T-helper 17 cell (primary cell): ENCODE measurements at regions not wholly inside any gene's neighbourhood (a gene's known extent, or its start where the extent isn't known, plus 50 kb on each side); places are given as distances from the start of the nearest gene placed in this dataset.

Experiments
- ATAC-seq: fragments of 150-1000 bp; cut with Tn5 transposase; 2 replicates; pipeline ENCODE4 v1.10.0; 2021; ENCODE audit warnings: mild to moderate bottlenecking, moderate library complexity
- DNase-seq, 3 donors: peaks; one replicate each; pipeline versions ENCODE4 v3.0.0 to v3.0.0-alpha.2; 2020 to 2021
- H3K9me3 ChIP-seq: one replicate; pipeline ENCODE4 v1.7.0; 2013; ENCODE audit warnings: low read length, mild to moderate bottlenecking; ENCODE audit not compliant: control insufficient read depth, poor library complexity, severe bottlenecking
- H3K27ac Mint-ChIP-seq: one replicate; pipeline ENCODE4 v1.8.0; 2022; ENCODE audit warnings: mild to moderate bottlenecking, moderate library complexity, mixed read lengths
- H3K27me3 Mint-ChIP-seq: one replicate; pipeline ENCODE4 v1.8.0; 2022; ENCODE audit warnings: mixed read lengths
- H3K36me3 Mint-ChIP-seq: one replicate; pipeline ENCODE4 v1.8.0; 2022; ENCODE audit warnings: low read depth, mixed read lengths
- H3K4me1 Mint-ChIP-seq: one replicate; pipeline ENCODE4 v1.8.0; 2022; ENCODE audit warnings: mild to moderate bottlenecking, mixed read lengths
- H3K4me3 Mint-ChIP-seq: one replicate; pipeline ENCODE4 v1.8.0; 2022; ENCODE audit warnings: mild to moderate bottlenecking, moderate library complexity, mixed read lengths

GRCh38 chr14:44040561-44040960 is 466.5 kb downstream of the FSCB start:
- DNase-seq (no peak), ATAC-seq (no peak)
- no peaks in the 10 kb centered on the region for H3K9me3 ChIP-seq
- H3K4me3 Mint-ChIP-seq, result no peak overlapping the region
- H3K27ac Mint-ChIP-seq, result no peak overlapping the region
- no peaks in the 10 kb centered on the region for H3K27me3 Mint-ChIP-seq
- H3K4me1 Mint-ChIP-seq, result no peaks in the 10 kb centered on the region
- H3K36me3 Mint-ChIP-seq, result no peaks in the 10 kb centered on the region

- H3K27ac Mint-ChIP-seq, result no peak overlapping the region
- no peaks in the 10 kb centered on the region for H3K4me1 Mint-ChIP-seq
- H3K4me3 Mint-ChIP-seq, result no peak overlapping the region
- DNase-seq, result no peak
- ATAC-seq, result no peak
- no peaks in the 10 kb centered on the region for H3K36me3 Mint-ChIP-seq
- H3K9me3 ChIP-seq, result no peaks in the 10 kb centered on the region
- H3K27me3 Mint-ChIP-seq, result no peaks in the 10 kb centered on the region
These were observed 470.8 kb downstream of the FSCB start for GRCh38 chr14:44036248-44036647.

DNA sequence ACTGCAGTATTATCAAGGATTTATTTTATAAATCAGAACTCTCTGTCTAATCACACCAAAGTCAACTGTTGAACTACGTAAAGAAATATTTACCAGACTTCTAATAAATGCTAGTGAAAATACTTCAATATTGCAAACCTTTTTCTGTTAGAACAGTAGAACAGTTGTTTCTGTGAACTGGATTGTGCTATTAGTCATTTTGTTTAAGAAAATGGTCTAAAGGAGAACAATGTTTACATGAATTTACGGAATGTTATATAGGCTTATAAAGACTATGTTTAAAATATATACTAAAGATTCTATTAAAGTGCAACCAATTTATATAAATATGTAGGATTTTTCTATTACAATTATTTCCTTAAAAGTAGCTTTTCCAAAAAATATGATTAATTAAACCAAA is 471.4 kb downstream of the FSCB start:
- Mint-ChIP-seq H3K4me1 (no peaks in the 10 kb centered on the region), H3K4me3 (no peak overlapping the region), H3K36me3 (no peaks in the 10 kb centered on the region), H3K27me3 (no peaks in the 10 kb centered on the region), H3K27ac (no peak overlapping the region)
- DNase-seq (no peak), ATAC-seq (no peak)
- H3K9me3 ChIP-seq, result no peaks in the 10 kb centered on the region

- H3K36me3 Mint-ChIP-seq, result no peaks in the 10 kb centered on the region
- no peak for ATAC-seq
- no peak overlapping the region for H3K4me3 Mint-ChIP-seq
- no peak for DNase-seq
- H3K27me3 Mint-ChIP-seq, result no peaks in the 10 kb centered on the region
- no peaks in the 10 kb centered on the region for H3K9me3 ChIP-seq
- H3K4me1 Mint-ChIP-seq, result no peaks in the 10 kb centered on the region
- H3K27ac Mint-ChIP-seq, result no peak overlapping the region
These were observed 476.2 kb downstream of the FSCB start for GRCh38 chr14:44030831-44031383.

DNA sequence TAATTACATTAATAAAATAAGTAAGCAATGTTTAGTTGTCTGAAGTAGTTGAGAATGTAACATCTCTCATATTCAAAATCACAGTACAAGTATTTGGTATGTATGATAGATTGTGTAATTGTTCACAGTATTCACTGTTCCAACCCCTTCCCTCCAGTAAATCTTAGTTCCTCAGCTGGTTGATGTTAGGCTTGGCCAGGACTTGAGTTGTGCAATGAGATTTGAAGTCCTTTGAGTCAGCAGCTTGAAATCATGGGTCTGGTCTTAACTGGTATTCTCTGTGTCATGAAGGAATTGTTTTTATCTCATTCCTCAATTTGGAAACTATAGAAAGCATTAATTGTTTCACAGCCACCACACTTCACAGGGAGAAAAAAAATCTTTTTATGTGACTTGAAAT is 477.1 kb downstream of the FSCB start:
- no peaks in the 10 kb centered on the region for H3K36me3 Mint-ChIP-seq
- no peaks in the 10 kb centered on the region for H3K27me3 Mint-ChIP-seq
- H3K4me3 Mint-ChIP-seq, result no peak overlapping the region
- no peaks in the 10 kb centered on the region for H3K9me3 ChIP-seq
- H3K4me1 Mint-ChIP-seq, result no peaks in the 10 kb centered on the region
- ATAC-seq (no peak), DNase-seq (no peak)
- no peak overlapping the region for H3K27ac Mint-ChIP-seq

DNA sequence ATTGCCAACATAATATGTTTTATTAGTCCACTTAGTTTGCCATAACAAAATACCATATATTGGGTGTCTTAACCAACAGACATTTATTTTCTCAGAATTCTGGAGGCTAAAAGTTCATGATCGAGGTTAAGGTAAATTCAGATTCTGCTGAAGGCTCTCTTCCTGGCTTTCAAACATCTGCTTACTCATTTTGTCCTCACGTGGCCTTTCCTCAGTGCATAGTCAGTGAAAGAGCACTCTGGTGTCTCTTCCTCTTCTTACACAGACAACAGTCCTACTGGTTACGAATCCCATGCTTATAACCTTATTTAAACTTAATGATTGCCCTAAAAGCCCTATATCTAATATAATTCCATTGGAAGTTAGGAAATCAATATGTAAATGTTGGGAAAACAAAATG is 479.7 kb downstream of the FSCB start:
- DNase-seq (no peak), ATAC-seq (no peak)
- Mint-ChIP-seq H3K4me3 (no peak overlapping the region), H3K27me3 (no peaks in the 10 kb centered on the region), H3K27ac (no peak overlapping the region), H3K36me3 (no peaks in the 10 kb centered on the region), H3K4me1 (no peaks in the 10 kb centered on the region)
- H3K9me3 ChIP-seq, result no peaks in the 10 kb centered on the region

DNA sequence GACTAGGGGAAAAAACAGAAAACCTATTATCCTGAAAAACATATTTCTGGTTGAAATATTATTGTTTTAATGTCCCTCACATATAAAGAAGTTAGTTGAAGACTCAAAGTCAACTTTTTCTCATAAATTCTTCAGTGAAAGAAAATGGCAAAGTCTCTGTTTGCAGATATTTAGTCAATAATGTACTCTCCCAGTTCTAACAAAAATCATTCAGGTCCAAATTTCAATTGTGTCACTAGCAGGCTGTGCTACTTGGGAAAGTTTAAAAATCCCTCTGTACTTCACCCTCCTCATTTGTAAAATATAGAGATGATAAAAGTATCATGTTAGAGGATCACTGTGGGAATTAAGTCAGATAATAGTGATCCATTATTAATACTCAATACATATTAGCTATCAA is 496.5 kb downstream of the FSCB start:
- Mint-ChIP-seq H3K27me3 (no peaks in the 10 kb centered on the region), H3K36me3 (no peaks in the 10 kb centered on the region), H3K27ac (no peak overlapping the region), H3K4me3 (no peak overlapping the region), H3K4me1 (no peaks in the 10 kb centered on the region)
- DNase-seq (no peak), ATAC-seq (no peak)
- peaks cover 2% of the 10 kb centered on the region for H3K9me3 ChIP-seq

- peaks cover 2% of the 10 kb centered on the region for H3K9me3 ChIP-seq
- Mint-ChIP-seq H3K4me1 (no peaks in the 10 kb centered on the region), H3K27ac (no peak overlapping the region), H3K4me3 (no peak overlapping the region), H3K36me3 (no peaks in the 10 kb centered on the region), H3K27me3 (no peaks in the 10 kb centered on the region)
- ATAC-seq (no peak), DNase-seq (no peak)
These were observed 497.0 kb downstream of the FSCB start for GRCh38 chr14:44010071-44010470.

- Mint-ChIP-seq H3K27ac (no peak overlapping the region), H3K27me3 (no peaks in the 10 kb centered on the region)
- ATAC-seq, result no peak
These were observed 497.4 kb downstream of the FSCB start for GRCh38 chr14:44009642-44010041.

DNA sequence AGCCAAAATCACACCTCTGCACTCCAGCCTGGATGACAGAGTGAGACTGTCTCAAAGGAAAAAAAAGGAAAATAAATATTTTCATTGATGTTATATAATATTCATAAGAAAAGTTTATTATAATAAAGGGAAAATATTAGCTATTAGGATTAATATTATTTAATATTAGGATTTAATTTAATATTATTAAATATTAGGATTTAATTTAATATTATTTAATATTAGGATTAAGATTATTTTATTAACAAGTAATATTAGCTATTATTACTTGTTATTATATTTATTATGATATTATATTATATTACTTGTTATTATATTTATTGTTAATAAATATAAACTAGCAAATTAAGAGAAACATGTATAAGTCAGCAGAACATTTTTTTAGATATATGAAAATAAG is 518.1 kb downstream of the FSCB start:
- no peak for ATAC-seq
- Mint-ChIP-seq H3K36me3 (no peaks in the 10 kb centered on the region), H3K27ac (no peak overlapping the region), H3K4me1 (no peaks in the 10 kb centered on the region), H3K4me3 (no peak overlapping the region), H3K27me3 (no peaks in the 10 kb centered on the region)
- H3K9me3 ChIP-seq, result no peaks in the 10 kb centered on the region
- no peak for DNase-seq

More at GRCh38 chr14:44009642-44010041, 497.4 kb downstream of the FSCB start:
- no peak overlapping the region for H3K4me3 Mint-ChIP-seq
- H3K36me3 Mint-ChIP-seq, result no peaks in the 10 kb centered on the region
- H3K4me1 Mint-ChIP-seq, result no peaks in the 10 kb centered on the region
- peaks cover 2% of the 10 kb centered on the region for H3K9me3 ChIP-seq
- no peak for DNase-seq

DNA sequence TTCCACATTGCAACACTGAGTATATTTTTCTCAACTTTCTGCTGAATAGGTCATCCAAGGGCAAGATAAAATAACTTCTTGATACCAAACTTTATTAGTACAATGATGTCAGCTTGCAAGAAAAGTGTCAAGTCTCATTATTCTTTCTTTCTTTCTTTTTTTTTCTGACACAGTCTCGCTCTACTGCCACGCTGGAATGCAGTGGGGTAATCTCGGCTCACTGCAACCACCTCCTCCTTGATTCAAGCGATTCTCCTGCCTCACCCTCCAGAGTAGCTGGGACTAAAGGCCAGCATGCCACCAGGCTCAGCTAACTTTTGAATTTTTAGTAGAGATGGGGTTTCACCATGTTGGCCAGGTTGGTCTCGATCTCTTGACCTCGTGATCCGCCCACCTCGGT is 523.4 kb downstream of the FSCB start:
- DNase-seq (no peak), ATAC-seq (no peak)
- no peaks in the 10 kb centered on the region for H3K36me3 Mint-ChIP-seq
- H3K4me3 Mint-ChIP-seq, result no peak overlapping the region
- no peaks in the 10 kb centered on the region for H3K27me3 Mint-ChIP-seq
- H3K9me3 ChIP-seq, result no peaks in the 10 kb centered on the region
- no peak overlapping the region for H3K27ac Mint-ChIP-seq
- H3K4me1 Mint-ChIP-seq, result no peaks in the 10 kb centered on the region

DNA sequence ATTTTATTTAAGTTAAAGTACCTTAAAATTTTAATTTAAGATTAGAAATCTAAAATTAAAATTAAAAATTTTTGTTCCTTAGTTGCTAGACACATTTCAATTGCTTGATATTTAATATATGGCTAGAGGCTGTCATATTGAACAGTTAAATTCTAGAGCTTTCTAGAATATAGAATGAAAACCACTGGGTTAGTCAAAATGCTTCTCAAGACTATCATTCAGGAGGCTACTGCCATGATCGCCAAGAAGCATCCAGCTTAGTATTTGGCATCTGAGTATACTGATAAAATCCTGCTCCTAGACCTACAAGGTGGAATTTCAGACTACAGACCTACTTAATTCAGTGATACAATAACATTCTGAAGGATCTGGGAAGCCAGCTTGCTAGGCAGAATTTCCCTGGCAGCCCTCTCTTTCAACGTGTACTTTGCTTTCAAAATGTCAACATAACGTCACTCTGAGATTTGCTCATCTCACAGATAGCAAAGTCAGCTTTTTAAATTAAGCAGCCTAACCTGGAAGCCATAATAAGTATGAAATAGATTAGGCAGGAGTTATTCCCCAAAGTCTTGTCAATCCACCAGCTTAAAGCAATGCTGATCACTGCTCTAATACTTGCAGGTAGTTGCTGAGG is 525.8 kb downstream of the FSCB start:
- Mint-ChIP-seq H3K36me3 (no peaks in the 10 kb centered on the region), H3K4me3 (no peak overlapping the region), H3K27me3 (no peaks in the 10 kb centered on the region), H3K4me1 (no peaks in the 10 kb centered on the region), H3K27ac (no peak overlapping the region)
- no peaks in the 10 kb centered on the region for H3K9me3 ChIP-seq
- ATAC-seq (no peak), DNase-seq (no peak)

DNA sequence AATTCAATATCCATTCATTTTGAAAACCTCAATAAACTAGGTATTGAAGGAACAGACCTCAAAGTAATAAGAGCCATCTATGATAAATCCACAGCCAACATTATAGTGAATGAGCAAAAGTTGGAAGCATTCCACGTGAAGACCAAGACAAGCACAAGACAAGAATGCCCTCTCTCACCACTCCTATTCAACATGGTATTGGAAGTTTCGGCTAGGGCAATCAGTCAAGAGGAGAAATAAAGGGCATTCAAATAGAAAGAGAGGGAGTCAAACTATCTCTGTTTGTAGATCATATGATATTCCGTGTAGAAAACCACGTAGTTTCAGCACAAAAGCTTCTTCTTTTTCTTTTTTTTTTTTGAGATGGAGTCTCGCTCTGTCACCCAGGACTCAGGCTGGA is 550.3 kb downstream of the FSCB start:
- Mint-ChIP-seq H3K27ac (no peak overlapping the region), H3K36me3 (no peaks in the 10 kb centered on the region), H3K4me3 (no peak overlapping the region), H3K27me3 (no peaks in the 10 kb centered on the region), H3K4me1 (no peaks in the 10 kb centered on the region)
- ATAC-seq (no peak), DNase-seq (no peak)
- H3K9me3 ChIP-seq, result no peaks in the 10 kb centered on the region

DNA sequence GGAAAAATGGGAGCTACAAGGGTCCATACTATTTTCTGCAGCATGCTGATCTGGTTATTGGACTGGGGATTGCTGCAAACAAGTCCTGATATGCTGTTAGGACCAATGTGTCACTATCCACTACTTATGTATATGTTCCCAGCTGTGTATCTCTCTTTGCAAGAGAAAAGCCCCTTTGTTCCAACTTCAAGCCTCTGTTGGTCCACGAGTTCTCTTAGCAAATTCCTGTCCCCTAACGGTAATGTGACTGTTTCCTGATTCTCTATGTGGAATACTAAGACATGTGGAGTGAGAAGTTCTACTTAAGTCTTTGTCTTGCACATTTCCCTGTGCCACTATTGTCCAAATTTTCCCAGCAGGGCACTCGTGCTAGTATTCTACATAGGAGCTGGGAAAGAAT is 557.7 kb downstream of the FSCB start:
- DNase-seq, result no peak
- no peak for ATAC-seq
- H3K9me3 ChIP-seq, result no peaks in the 10 kb centered on the region
- Mint-ChIP-seq H3K27me3 (no peaks in the 10 kb centered on the region), H3K4me1 (no peaks in the 10 kb centered on the region), H3K4me3 (no peak overlapping the region), H3K36me3 (no peaks in the 10 kb centered on the region), H3K27ac (no peak overlapping the region)
